Endothelial cell (in vitro differentiated cells): ENCODE measurements at regions not wholly inside any gene's neighbourhood (a gene's known extent, or its start where the extent isn't known, plus 50 kb on each side); places are given as distances from the start of the nearest gene placed in this dataset.

Source experiments
- DNase-seq: peaks from one replicate; pipeline ENCODE4 v3.0.0; 2021; ENCODE audit warnings: low spot score
- H3K27ac Mint-ChIP-seq: one replicate; pipeline ENCODE4 v1.8.0; 2021; ENCODE audit warnings: mixed read lengths, inconsistent platforms; ENCODE audit not compliant: unreplicated experiment
- H3K27me3 Mint-ChIP-seq: one replicate; pipeline ENCODE4 v1.8.0; 2021; ENCODE audit warnings: mild to moderate bottlenecking, moderate library complexity, mixed read lengths, inconsistent platforms; ENCODE audit not compliant: unreplicated experiment
- H3K36me3 Mint-ChIP-seq: one replicate; pipeline ENCODE4 v1.8.0; 2021; ENCODE audit warnings: mild to moderate bottlenecking, low read depth, mixed read lengths, inconsistent platforms; ENCODE audit not compliant: unreplicated experiment
- H3K4me1 Mint-ChIP-seq: one replicate; pipeline ENCODE4 v1.8.0; 2021; ENCODE audit warnings: mild to moderate bottlenecking, mixed read lengths, inconsistent platforms; ENCODE audit not compliant: unreplicated experiment
- H3K4me3 Mint-ChIP-seq: one replicate; pipeline ENCODE4 v1.8.0; 2021; ENCODE audit warnings: mild to moderate bottlenecking, mixed read lengths, inconsistent platforms; ENCODE audit not compliant: unreplicated experiment
- H3K9me3 Mint-ChIP-seq: one replicate; pipeline ENCODE4 v1.8.0; 2021; ENCODE audit warnings: mixed read lengths, inconsistent platforms; ENCODE audit not compliant: unreplicated experiment
- CTCF ChIP-seq: fragments of 200-600 bp; sonication (generic); IDR thresholded peaks from one replicate; pipeline ENCODE4 v1.5.0; 2021; ENCODE audit warnings: antibody characterized with exemption; ENCODE audit not compliant: unreplicated experiment

- no peak overlapping the region for H3K4me3 Mint-ChIP-seq
- no peaks in the 10 kb centered on the region for H3K4me1 Mint-ChIP-seq
- H3K27ac Mint-ChIP-seq, result no peak overlapping the region
Observed at GRCh38 chr2:139225961-139226360, 445.8 kb upstream of the NXPH2 start.

GRCh38 chr2:139218181-139218580, 438.0 kb upstream of the NXPH2 start:
- H3K9me3 Mint-ChIP-seq, result no peaks in the 10 kb centered on the region
- DNase-seq, result no peak
- no peak overlapping the region for H3K27ac Mint-ChIP-seq
- H3K4me3 Mint-ChIP-seq, result no peak overlapping the region
- H3K27me3 Mint-ChIP-seq, result peaks cover 2% of the 10 kb centered on the region
- no peaks in the 10 kb centered on the region for H3K36me3 Mint-ChIP-seq
- TF ChIP-seq CTCF, result no peak
- H3K4me1 Mint-ChIP-seq, result no peaks in the 10 kb centered on the region

More at GRCh38 chr2:139225961-139226360, 445.8 kb upstream of the NXPH2 start:
- H3K9me3 Mint-ChIP-seq, result no peaks in the 10 kb centered on the region
- no peak for DNase-seq
- TF ChIP-seq CTCF, result no peak
- H3K27me3 Mint-ChIP-seq, result peaks cover 2% of the 10 kb centered on the region
- H3K36me3 Mint-ChIP-seq, result no peaks in the 10 kb centered on the region

GRCh38 chr2:139217641-139218040, 437.5 kb upstream of the NXPH2 start:
- no peaks in the 10 kb centered on the region for H3K36me3 Mint-ChIP-seq
- DNase-seq, result no peak
- TF ChIP-seq CTCF, result no peak
- no peak overlapping the region for H3K27ac Mint-ChIP-seq
- H3K4me3 Mint-ChIP-seq, result no peak overlapping the region
- H3K9me3 Mint-ChIP-seq, result no peaks in the 10 kb centered on the region
- no peaks in the 10 kb centered on the region for H3K27me3 Mint-ChIP-seq
- H3K4me1 Mint-ChIP-seq, result no peaks in the 10 kb centered on the region

- H3K4me1 Mint-ChIP-seq, result no peaks in the 10 kb centered on the region
- TF ChIP-seq CTCF, result no peak
- H3K9me3 Mint-ChIP-seq, result no peaks in the 10 kb centered on the region
- DNase-seq, result no peak
- H3K27me3 Mint-ChIP-seq, result no peaks in the 10 kb centered on the region
- no peak overlapping the region for H3K4me3 Mint-ChIP-seq
- H3K27ac Mint-ChIP-seq, result no peak overlapping the region
- no peaks in the 10 kb centered on the region for H3K36me3 Mint-ChIP-seq
Observed at GRCh38 chr2:139216435-139216834, 436.2 kb upstream of the NXPH2 start.

- H3K4me1 Mint-ChIP-seq, result no peaks in the 10 kb centered on the region
- DNase-seq, result no peak
- no peak for TF ChIP-seq CTCF
- no peak overlapping the region for H3K27ac Mint-ChIP-seq
- no peaks in the 10 kb centered on the region for H3K36me3 Mint-ChIP-seq
- H3K4me3 Mint-ChIP-seq, result no peak overlapping the region
- no peaks in the 10 kb centered on the region for H3K9me3 Mint-ChIP-seq
- H3K27me3 Mint-ChIP-seq, result no peaks in the 10 kb centered on the region
Observed at GRCh38 chr2:139214801-139215200, 434.6 kb upstream of the NXPH2 start.
